GM23248 (cell line): ENCODE measurements at regions not wholly inside any gene's neighbourhood (a gene's known extent, or its start where the extent isn't known, plus 50 kb on each side); places are given as distances from the start of the nearest gene placed in this dataset.
"Not testable (repeated sequence)": the region's sequence is repeated elsewhere in the genome, so short reads cannot be mapped to it uniquely, and the experiment has no call there.

Experiments
- EZH2 ChIP-seq: fragments of 200-600 bp; sonication (generic); IDR thresholded peaks from 2 replicates; pipeline ENCODE4 v1.6.1; 2018; ENCODE audit warnings: antibody characterized with exemption, mild to moderate bottlenecking; ENCODE audit not compliant: insufficient read depth, poor library complexity, severe bottlenecking
- EZH2phosphoT487 ChIP-seq: fragments of 200-600 bp; sonication (generic); IDR thresholded peaks from 2 replicates; pipeline ENCODE4 v1.6.1; 2018; ENCODE audit warnings: antibody characterized with exemption, moderate library complexity, mild to moderate bottlenecking, low read depth; ENCODE audit not compliant: insufficient read depth

- not testable (repeated sequence) for TF ChIP-seq EZH2, EZH2phosphoT487
These were observed 64.7 kb downstream of the OR13A1 start for GRCh38 chr10:45250694-45251075.
